Skin of body (tissue), 1 donor: ENCODE measurements at regions not wholly inside any gene's neighbourhood (a gene's known extent, or its start where the extent isn't known, plus 50 kb on each side); places are given as distances from the start of the nearest gene placed in this dataset.
"Not testable (repeated sequence)": the region's sequence is repeated elsewhere in the genome, so short reads cannot be mapped to it uniquely, and the experiment has no call there.

Experiments used
- DNase-seq: peaks from one replicate; lab custom pipeline; 2025; lab: John Stamatoyannopoulos, UW

DNA sequence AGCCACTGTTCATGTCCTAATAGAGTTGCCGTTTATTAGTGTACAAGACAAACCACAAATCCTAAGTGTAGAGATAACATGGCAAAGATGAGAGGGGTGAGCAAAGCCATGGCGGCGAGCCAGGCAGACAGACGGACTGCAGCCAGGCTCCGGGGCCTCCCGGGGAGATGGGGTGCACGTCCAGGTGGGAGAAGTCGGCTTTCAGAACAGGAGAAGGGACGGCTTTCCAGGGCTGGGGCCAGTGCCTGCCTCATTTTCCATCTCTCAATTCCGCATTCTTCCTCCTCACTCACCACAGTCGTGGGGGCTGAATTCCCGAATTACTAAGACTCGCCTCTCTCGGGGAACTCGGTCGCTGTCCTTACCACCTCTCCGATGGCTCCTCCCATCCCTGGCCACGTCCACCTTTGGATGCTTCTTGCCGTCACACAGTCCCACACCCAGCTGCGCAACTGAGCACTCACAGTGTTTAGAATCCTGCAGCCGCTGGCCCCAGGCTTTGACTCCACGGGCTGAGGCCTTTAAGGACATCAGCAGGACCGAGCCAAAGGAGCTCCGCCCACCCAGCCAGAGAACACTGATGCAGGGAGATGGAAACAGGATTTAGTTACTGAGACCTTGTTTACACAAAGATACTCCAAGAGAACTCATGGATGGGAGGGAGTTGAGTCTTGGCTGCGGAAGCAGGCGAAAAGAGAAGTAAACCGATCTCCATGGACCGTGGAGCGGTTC, 59.7 kb downstream of the RNF112 start:
- no peak for DNase-seq

DNA sequence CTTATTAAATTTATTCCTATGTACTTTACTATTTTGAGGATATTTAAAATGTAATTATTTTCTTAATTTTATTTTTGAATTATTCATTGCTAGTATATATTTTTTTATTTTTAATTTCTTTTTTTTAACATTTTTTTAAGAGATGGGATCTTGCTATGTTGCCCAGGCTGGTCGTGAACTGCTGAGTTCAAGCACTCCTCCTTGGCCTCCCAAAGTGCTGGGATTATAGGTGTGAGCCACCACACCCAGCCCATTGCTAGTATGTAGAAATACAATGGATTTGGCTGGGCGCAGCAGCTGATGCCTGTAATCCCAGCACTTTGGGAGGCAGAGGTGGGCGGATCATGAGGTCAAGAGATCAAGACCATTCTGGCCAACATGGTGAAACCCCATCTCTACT, 59.2 kb upstream of the SLC47A1 start:
- not testable (repeated sequence) for DNase-seq

DNA sequence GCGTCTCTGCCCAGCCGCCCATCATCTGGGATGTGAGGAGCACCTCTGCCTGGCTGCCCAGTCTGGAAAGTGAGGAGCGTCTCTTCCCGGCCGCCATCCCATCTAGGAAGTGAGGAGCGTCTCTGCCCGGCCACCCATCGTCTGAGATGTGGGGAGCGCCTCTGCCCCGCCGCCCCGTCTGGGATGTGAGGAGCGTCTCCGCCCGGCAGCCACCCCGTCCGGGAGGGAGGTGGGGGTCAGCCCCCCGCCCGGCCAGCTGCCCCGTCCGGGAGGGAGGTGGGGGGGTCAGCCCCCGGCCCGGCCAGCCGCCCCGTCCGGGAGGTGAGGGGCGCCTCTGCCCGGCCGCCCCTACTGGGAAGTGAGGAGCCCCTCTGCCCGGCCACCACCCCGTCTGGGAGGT, 57.9 kb upstream of the SLC47A1 start:
- DNase-seq: not testable (repeated sequence)

DNA sequence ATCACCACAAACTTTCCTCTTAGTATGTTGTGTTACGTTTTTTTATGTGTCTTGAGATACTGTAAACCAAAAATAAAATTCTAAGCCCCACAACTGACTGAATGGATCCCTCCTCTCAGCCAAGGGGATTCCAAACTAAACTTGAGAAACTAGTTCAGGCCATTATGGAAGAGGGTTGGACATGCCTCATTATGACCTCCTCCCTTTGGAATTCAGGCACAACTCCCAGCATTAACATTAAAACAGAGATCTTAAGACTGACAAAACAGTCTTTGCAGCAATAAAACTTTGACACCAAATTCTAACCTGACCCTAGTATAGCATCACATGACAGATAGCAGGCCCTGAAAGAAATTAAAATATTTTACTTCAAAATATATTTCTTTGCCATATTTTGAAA, 51.1 kb upstream of the SLC47A1 start:
- DNase-seq: peak; percentile 21
